HEK293 (cell line): ENCODE measurements at regions not wholly inside any gene's neighbourhood (a gene's known extent, or its start where the extent isn't known, plus 50 kb on each side); places are given as distances from the start of the nearest gene placed in this dataset.

Experiments
- CTCF ChIA-PET: fragments of 350-600 bp; formaldehyde crosslinking; extraction: SDS; loops from one replicate; lab custom pipeline; 2021; ENCODE audit warnings: antibody characterized with exemption; lab: Yijun Ruan, JAX
- POLR2A ChIA-PET: fragments of 300-600 bp; formaldehyde crosslinking; extraction: SDS; loops from one replicate; lab custom pipeline; 2020; ENCODE audit warnings: antibody characterized with exemption, inconsistent platforms; lab: Yijun Ruan, JAX
- H3K27ac ChIP-seq: fragments of 200-500 bp; sonication (Bioruptor generic); 2 replicates; pipeline ENCODE4 v1.5.1; 2014; ENCODE audit warnings: low read depth, low read length, control low read depth, inconsistent platforms; ENCODE audit errors: extremely low read depth
- H3K36me3 ChIP-seq, 2 experiments: fragments of 200-500 bp in 1 of 2; sonication (Bioruptor generic) in 1 of 2; 1 replicate in 1 of 2; 2 replicates in 1 of 2; pipeline ENCODE4 v1.5.1; 2014 to 2017; ENCODE audit warnings: inconsistent platforms in 2 of 2, low read length in 2 of 2; ENCODE audit not compliant: control insufficient read depth in 2 of 2, insufficient read depth in 1 of 2
- H3K4me1 ChIP-seq: fragments of 200-500 bp; sonication (Bioruptor generic); 2 replicates; pipeline ENCODE4 v1.5.1; 2014; ENCODE audit warnings: mild to moderate bottlenecking, low read length, inconsistent platforms; ENCODE audit not compliant: control insufficient read depth, insufficient read depth
- H3K4me3 ChIP-seq: 2 replicates; pipeline ENCODE4 v1.5.1; 2011; ENCODE audit warnings: low read depth, mild to moderate bottlenecking, control low read depth, low read length, moderate library complexity
- H3K9me3 ChIP-seq: fragments of 200-500 bp; sonication (Bioruptor generic); 2 replicates; pipeline ENCODE4 v1.5.1; 2014; ENCODE audit warnings: low read depth, low read length, inconsistent platforms; ENCODE audit not compliant: control insufficient read depth, insufficient read depth
- ATF2 ChIP-seq: fragments of 450-650 bp; formaldehyde crosslinking; IDR thresholded peaks from 2 replicates; pipeline ENCODE4 v1.5.1; 2016; ENCODE audit warnings: missing biosample characterization, missing genetic modification characterization, low read depth
- HOXC10 ChIP-seq: sonication (generic); formaldehyde crosslinking; IDR thresholded peaks from 2 replicates; pipeline ENCODE4 v1.8.1; 2023; ENCODE audit warnings: mild to moderate bottlenecking, missing genetic modification reagents
- KLF9 ChIP-seq: fragments of 450-650 bp; formaldehyde crosslinking; IDR thresholded peaks from 2 replicates; pipeline ENCODE4 v1.5.1; 2016; ENCODE audit warnings: missing biosample characterization, missing genetic modification characterization, low read depth
- MEIS1 ChIP-seq: sonication (generic); formaldehyde crosslinking; IDR thresholded peaks from 2 replicates; pipeline ENCODE4 v1.8.1; 2022; ENCODE audit warnings: missing genetic modification reagents, mild to moderate bottlenecking, borderline replicate concordance
- MYNN ChIP-seq: fragments of 450-650 bp; formaldehyde crosslinking; IDR thresholded peaks from 2 replicates; pipeline ENCODE4 v1.5.1; 2016; ENCODE audit warnings: missing biosample characterization, missing genetic modification characterization, borderline replicate concordance
- PBX3 ChIP-seq: sonication (generic); formaldehyde crosslinking; IDR thresholded peaks from 2 replicates; pipeline ENCODE4 v1.8.1; 2022; ENCODE audit warnings: mild to moderate bottlenecking, moderate library complexity, missing genetic modification reagents
- SALL2 ChIP-seq: fragments of 450-650 bp; formaldehyde crosslinking; IDR thresholded peaks from 2 replicates; pipeline ENCODE4 v1.5.0; 2017; ENCODE audit warnings: missing biosample characterization, mild to moderate bottlenecking, missing genetic modification characterization, borderline replicate concordance
- SETDB1 ChIP-seq: IDR thresholded peaks from one replicate; pipeline ENCODE4 v1.6.1; 2017; ENCODE audit warnings: mild to moderate bottlenecking, low read length, moderate library complexity, mixed read lengths; ENCODE audit not compliant: insufficient read length
- ZBTB10 ChIP-seq: fragments of 450-650 bp; formaldehyde crosslinking; IDR thresholded peaks from 2 replicates; pipeline ENCODE4 v1.5.1; 2016; ENCODE audit warnings: missing biosample characterization, missing genetic modification characterization
- ZBTB44 ChIP-seq: fragments of 450-650 bp; IDR thresholded peaks from 2 replicates; pipeline ENCODE4 v1.5.1; 2018; ENCODE audit warnings: missing biosample characterization, mild to moderate bottlenecking, missing genetic modification characterization
- ZNF140 ChIP-seq: fragments of 450-650 bp; formaldehyde crosslinking; IDR thresholded peaks from 2 replicates; pipeline ENCODE4 v1.5.1; 2016; ENCODE audit warnings: missing biosample characterization, missing genetic modification characterization
- ZNF18 ChIP-seq: fragments of 450-650 bp; formaldehyde crosslinking; IDR thresholded peaks from 2 replicates; pipeline ENCODE4 v1.5.1; 2016; ENCODE audit warnings: missing biosample characterization, missing genetic modification characterization
- ZNF2 ChIP-seq: fragments of 450-650 bp; formaldehyde crosslinking; IDR thresholded peaks from 2 replicates; pipeline ENCODE4 v1.5.1; 2016; ENCODE audit warnings: missing biosample characterization, missing genetic modification characterization
- ZNF266 ChIP-seq: fragments of 450-650 bp; formaldehyde crosslinking; IDR thresholded peaks from 2 replicates; pipeline ENCODE4 v1.5.1; 2016; ENCODE audit warnings: missing biosample characterization, missing genetic modification characterization, low read depth
- ZNF324 ChIP-seq: fragments of 450-650 bp; formaldehyde crosslinking; IDR thresholded peaks from 2 replicates; pipeline ENCODE4 v1.5.1; 2016; ENCODE audit warnings: missing biosample characterization, missing genetic modification characterization
- ZNF366 ChIP-seq: fragments of 450-650 bp; formaldehyde crosslinking; conservative IDR thresholded peaks from 2 replicates; pipeline ENCODE4 v1.5.1; 2016; ENCODE audit warnings: missing biosample characterization, missing genetic modification characterization
- ZNF513 ChIP-seq: fragments of 450-650 bp; IDR thresholded peaks from 2 replicates; pipeline ENCODE4 v1.5.1; 2018; ENCODE audit warnings: missing biosample characterization, missing genetic modification characterization
- ZNF544 ChIP-seq: fragments of 450-650 bp; formaldehyde crosslinking; IDR thresholded peaks from 2 replicates; pipeline ENCODE4 v1.5.0; 2017; ENCODE audit warnings: missing biosample characterization, missing genetic modification characterization
- ZNF561 ChIP-seq: fragments of 450-650 bp; IDR thresholded peaks from 2 replicates; pipeline ENCODE4 v1.5.1; 2018; ENCODE audit warnings: missing biosample characterization, missing genetic modification characterization, borderline replicate concordance
- ZNF600 ChIP-seq: fragments of 450-650 bp; formaldehyde crosslinking; IDR thresholded peaks from 2 replicates; pipeline ENCODE4 v1.5.1; 2016; ENCODE audit warnings: missing biosample characterization, missing genetic modification characterization
- ZNF626 ChIP-seq: fragments of 450-650 bp; sonication (Bioruptor Pico); formaldehyde crosslinking; IDR thresholded peaks from 2 replicates; pipeline ENCODE4 v1.5.1; 2018; ENCODE audit warnings: missing biosample characterization, missing genetic modification characterization, inconsistent platforms
- ZNF704 ChIP-seq: fragments of 450-650 bp; formaldehyde crosslinking; IDR thresholded peaks from 2 replicates; pipeline ENCODE4 v1.5.1; 2016; ENCODE audit warnings: missing biosample characterization, missing genetic modification characterization
- ZNF830 ChIP-seq: fragments of 450-650 bp; IDR thresholded peaks from 2 replicates; pipeline ENCODE4 v1.5.0; 2018; ENCODE audit warnings: missing biosample characterization, missing genetic modification characterization, low read depth, mild to moderate bottlenecking, moderate library complexity
- ZNF843 ChIP-seq: fragments of 450-650 bp; formaldehyde crosslinking; IDR thresholded peaks from 2 replicates; pipeline ENCODE4 v1.5.1; 2016; ENCODE audit warnings: missing biosample characterization, missing genetic modification characterization

- POLR2A ChIA-PET: no interaction called here
- CTCF ChIA-PET: interaction anchor here (0.7 kb wide), 1 partner anchor 77 kb away, joined by 3 read pairs; no protein-coding TSS in a partner anchor
- Histone ChIP-seq H3K36me3 (no peaks in the 10 kb centered on the region), H3K9me3 (no peaks in the 10 kb centered on the region), H3K27ac (no peak overlapping the region), H3K4me3 (no peak overlapping the region), H3K4me1 (no peaks in the 10 kb centered on the region)
- TF ChIP-seq ZBTB44 (tag by site-specific recombination) (no peak), ZNF266 (tag by site-specific recombination) (no peak), MYNN (tag by site-specific recombination) (no peak), ZNF140 (tag by site-specific recombination) (no peak), ZNF626 (no peak), MEIS1 (no peak), ZNF843 (tag by site-specific recombination) (no peak), ZNF18 (tag by site-specific recombination) (no peak), SALL2 (no peak), ZNF830 (tag by site-specific recombination) (no peak), ZBTB10 (tag by site-specific recombination) (no peak), ZNF704 (tag by site-specific recombination) (no peak), ZNF544 (tag by site-specific recombination) (no peak), ZNF513 (tag by site-specific recombination) (no peak), ZNF366 (tag by site-specific recombination) (no peak), ZNF324 (tag by site-specific recombination) (no peak), ZNF561 (tag by site-specific recombination) (no peak), ZNF600 (tag by site-specific recombination) (no peak)
These were observed 92.2 kb downstream of the GATA3 start for GRCh38 chr10:8146650-8147049.

GRCh38 chr10:8149991-8150390, 95.5 kb downstream of the GATA3 start:
- Histone ChIP-seq H3K27ac (no peak overlapping the region), H3K4me1 (no peaks in the 10 kb centered on the region), H3K9me3 (no peaks in the 10 kb centered on the region), H3K4me3 (no peak overlapping the region), H3K36me3 (no peaks in the 10 kb centered on the region)
- TF ChIP-seq ZNF140 (tag by site-specific recombination): peak; percentile 96
- no peak for TF ChIP-seq ATF2 (tag by site-specific recombination)
- TF ChIP-seq SETDB1: no peak
- TF ChIP-seq ZNF2 (tag by site-specific recombination): no peak
- TF ChIP-seq PBX3 (CRISPR knock-in tag): no peak
- TF ChIP-seq HOXC10 (CRISPR knock-in tag): no peak
- no peak for TF ChIP-seq KLF9 (tag by site-specific recombination)
- no peak for TF ChIP-seq ZNF324 (tag by site-specific recombination)
- CTCF ChIA-PET: no interaction called here
- POLR2A ChIA-PET: no interaction called here
